ENCODE measurements at regions not wholly inside any gene's neighbourhood (a gene's known extent, or its start where the extent isn't known, plus 50 kb on each side); places are given as distances from the start of the nearest gene placed in this dataset.

- no peak for TF ChIP-seq TBP (optimal IDR thresholded peaks at IDR 0.05; ENCODE audit: low read depth, low read length)
- no peak for TF ChIP-seq TAF1 (IDR thresholded peaks at IDR 0.05; ENCODE audit: control insufficient read depth, extremely low read depth, insufficient read depth, low read length, severe bottlenecking)
- TF ChIP-seq CEBPB (tag; IDR thresholded peaks at IDR 0.05): no peak
- TF ChIP-seq, protein P1, sequence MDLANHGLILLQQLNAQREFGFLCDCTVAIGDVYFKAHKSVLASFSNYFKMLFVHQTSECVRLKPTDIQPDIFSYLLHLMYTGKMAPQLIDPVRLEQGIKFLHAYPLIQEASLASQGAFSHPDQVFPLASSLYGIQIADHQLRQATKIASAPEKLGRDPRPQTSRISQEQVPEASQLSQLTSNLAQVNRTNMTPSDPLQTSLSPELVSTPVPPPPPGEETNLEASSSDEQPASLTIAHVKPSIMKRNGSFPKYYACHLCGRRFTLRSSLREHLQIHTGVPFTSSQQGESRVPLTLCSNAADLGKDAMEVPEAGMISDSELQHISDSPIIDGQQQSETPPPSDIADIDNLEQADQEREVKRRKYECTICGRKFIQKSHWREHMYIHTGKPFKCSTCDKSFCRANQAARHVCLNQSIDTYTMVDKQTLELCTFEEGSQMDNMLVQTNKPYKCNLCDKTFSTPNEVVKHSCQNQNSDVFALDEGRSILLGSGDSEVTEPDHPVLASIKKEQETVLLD (IDR thresholded peaks at IDR 0.05): no peak
- no peak for TF ChIP-seq EP300 (IDR thresholded peaks at IDR 0.05; ENCODE audit: low read length)
- TF ChIP-seq ZNF583 (CRISPR knock-in tag; IDR thresholded peaks at IDR 0.05): no peak
- TF ChIP-seq KLF1 (tag; IDR thresholded peaks at IDR 0.05): no peak
These were observed 174.9 kb upstream of the SPRY4 start for GRCh38 chr5:142499591-142500226.

Data from K562 (cell line).